AG04450 (cell line): ENCODE measurements at regions not wholly inside any gene's neighbourhood (a gene's known extent, or its start where the extent isn't known, plus 50 kb on each side); places are given as distances from the start of the nearest gene placed in this dataset.

Source experiments
- CTCF ChIA-PET: fragments of 300-600, 350-600 bp; formaldehyde crosslinking; extraction: SDS; loops from one replicate; lab custom pipeline; 2022; ENCODE audit warnings: antibody characterized with exemption, inconsistent platforms; lab: Charles Lee
- POLR2A ChIA-PET: fragments of 350-600 bp; formaldehyde crosslinking; extraction: SDS; loops from one replicate; lab custom pipeline; 2021; ENCODE audit warnings: antibody characterized with exemption, inconsistent platforms; lab: Yijun Ruan, JAX
- DNase-seq: peaks from one replicate; pipeline ENCODE4 v3.0.0-alpha.2; 2011; ENCODE audit warnings: low read depth, low spot score
- H3K27ac ChIP-seq: one replicate; pipeline ENCODE4 v1.5.1; 2012; ENCODE audit warnings: low read depth, low read length, control low read depth
- H3K27me3 ChIP-seq: one replicate; pipeline ENCODE4 v1.6.0; 2012; ENCODE audit warnings: low read length; ENCODE audit not compliant: control insufficient read depth, insufficient read depth
- H3K4me3 ChIP-seq: 2 replicates; pipeline ENCODE4 v1.5.1; 2011; ENCODE audit warnings: mild to moderate bottlenecking, low read depth, low read length, control low read depth
- H3K9me3 ChIP-seq: 2 replicates; pipeline ENCODE4 v1.5.1; 2012; ENCODE audit warnings: low read length; ENCODE audit not compliant: control insufficient read depth, insufficient read depth
- TF ChIP-seq, protein P1 (sequence below): IDR thresholded peaks from 2 replicates; pipeline ENCODE4 v1.5.1; 2011; ENCODE audit warnings: low read depth, low read length, control low read depth, inconsistent platforms

DNA sequence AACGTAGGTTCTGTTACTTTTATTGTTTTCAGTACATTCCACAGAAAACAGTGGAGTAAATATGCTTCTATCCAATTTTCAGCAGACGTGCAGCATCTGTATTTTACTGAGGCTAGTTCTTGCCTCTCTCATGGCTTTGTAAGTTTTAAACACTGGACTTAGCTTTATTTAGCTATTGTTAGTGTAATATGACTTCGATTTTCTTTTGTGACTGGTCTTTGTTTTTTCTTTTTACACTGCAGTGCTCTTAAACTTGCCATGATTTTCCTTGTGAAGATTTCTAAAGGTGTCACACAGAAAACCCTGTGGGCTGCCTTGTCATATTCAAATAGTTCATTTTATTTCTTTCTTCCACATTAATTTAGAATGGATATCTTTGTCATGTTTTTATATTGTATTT lies 1234.9 kb upstream of the CITED2 start:
- Histone ChIP-seq H3K9me3 (peaks cover 9% of the 10 kb centered on the region; the same call in 1 of the 2 replicates), H3K27ac (no peak overlapping the region), H3K27me3 (no peaks in the 10 kb centered on the region), H3K4me3 (no peak overlapping the region)
- TF ChIP-seq, protein P1, sequence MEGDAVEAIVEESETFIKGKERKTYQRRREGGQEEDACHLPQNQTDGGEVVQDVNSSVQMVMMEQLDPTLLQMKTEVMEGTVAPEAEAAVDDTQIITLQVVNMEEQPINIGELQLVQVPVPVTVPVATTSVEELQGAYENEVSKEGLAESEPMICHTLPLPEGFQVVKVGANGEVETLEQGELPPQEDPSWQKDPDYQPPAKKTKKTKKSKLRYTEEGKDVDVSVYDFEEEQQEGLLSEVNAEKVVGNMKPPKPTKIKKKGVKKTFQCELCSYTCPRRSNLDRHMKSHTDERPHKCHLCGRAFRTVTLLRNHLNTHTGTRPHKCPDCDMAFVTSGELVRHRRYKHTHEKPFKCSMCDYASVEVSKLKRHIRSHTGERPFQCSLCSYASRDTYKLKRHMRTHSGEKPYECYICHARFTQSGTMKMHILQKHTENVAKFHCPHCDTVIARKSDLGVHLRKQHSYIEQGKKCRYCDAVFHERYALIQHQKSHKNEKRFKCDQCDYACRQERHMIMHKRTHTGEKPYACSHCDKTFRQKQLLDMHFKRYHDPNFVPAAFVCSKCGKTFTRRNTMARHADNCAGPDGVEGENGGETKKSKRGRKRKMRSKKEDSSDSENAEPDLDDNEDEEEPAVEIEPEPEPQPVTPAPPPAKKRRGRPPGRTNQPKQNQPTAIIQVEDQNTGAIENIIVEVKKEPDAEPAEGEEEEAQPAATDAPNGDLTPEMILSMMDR = no peak
- ChIA-PET CTCF (no interaction called here), POLR2A (no interaction called here)
- DNase-seq = no peak

DNA sequence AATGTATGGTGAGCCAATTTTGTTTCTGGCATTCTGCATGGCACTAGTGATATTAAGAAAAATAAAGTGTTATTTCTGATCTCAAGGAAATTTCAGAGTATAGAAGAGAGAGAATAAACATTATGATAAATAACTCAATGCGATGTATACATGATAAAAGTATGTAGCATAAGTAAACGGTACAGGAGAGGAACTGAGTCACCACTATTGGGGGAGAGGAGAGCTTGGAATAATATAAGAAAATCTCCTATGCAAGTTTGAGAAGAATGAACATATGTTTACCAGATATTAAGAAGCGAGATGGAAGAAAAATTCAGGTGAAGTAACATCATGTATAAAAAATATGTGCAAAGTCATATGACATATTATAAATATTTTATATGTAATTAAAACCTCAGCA lies 1230.3 kb upstream of the CITED2 start:
- CTCF ChIA-PET = no interaction called here
- DNase-seq = no peak
- POLR2A ChIA-PET = no interaction called here
- no peak overlapping the region for H3K27ac ChIP-seq
- no peak overlapping the region for H3K4me3 ChIP-seq
- TF ChIP-seq, protein P1 = no peak
- peaks cover 9% of the 10 kb centered on the region; the same call in 1 of the 2 replicates for H3K9me3 ChIP-seq
- no peaks in the 10 kb centered on the region for H3K27me3 ChIP-seq

DNA sequence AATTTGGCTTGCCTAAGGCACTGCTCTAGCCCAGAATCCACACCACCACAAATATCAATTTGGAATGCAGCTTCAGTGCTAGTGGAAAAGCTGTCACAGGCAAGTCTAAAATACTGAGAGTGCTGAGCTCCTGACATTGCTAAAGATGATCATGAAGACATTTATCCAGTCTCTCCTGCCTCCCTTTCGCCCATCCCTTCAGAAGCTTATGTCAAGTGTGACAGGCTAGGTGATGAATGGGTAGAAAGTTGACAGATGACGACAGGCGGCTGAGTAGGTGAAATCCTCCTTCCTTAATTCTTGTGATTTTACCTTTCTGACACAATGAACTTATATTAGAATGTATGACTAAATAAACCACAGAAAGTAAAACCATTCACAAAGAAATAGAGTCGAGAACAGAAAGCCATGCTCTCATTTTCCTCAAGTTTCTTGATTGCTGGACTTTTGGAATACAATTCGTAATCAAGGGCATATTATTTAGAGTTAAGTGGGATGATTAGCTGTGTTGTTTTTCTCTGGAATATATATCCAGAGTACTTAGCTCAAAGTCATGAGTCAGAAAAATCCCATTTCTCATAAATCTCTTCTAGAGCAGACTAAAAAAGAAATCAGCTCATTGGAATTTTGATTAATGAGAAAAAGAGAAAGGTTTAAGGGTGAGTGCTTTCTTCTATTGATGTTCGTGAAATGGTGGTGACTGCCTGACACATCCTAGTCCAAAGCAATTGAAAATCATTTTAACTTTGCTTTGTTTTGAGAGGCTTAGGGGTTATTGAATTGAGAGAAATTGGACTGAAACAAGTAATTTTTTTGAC lies 1228.2 kb upstream of the CITED2 start:
- no peak overlapping the region for H3K4me3 ChIP-seq
- CTCF ChIA-PET = no interaction called here
- POLR2A ChIA-PET = no interaction called here
- H3K27ac ChIP-seq = no peak overlapping the region
- H3K27me3 ChIP-seq = no peaks in the 10 kb centered on the region
- no peak for DNase-seq
- TF ChIP-seq, protein P1 = no peak
- peaks cover 6% of the 10 kb centered on the region; the same call in 1 of the 2 replicates for H3K9me3 ChIP-seq

DNA sequence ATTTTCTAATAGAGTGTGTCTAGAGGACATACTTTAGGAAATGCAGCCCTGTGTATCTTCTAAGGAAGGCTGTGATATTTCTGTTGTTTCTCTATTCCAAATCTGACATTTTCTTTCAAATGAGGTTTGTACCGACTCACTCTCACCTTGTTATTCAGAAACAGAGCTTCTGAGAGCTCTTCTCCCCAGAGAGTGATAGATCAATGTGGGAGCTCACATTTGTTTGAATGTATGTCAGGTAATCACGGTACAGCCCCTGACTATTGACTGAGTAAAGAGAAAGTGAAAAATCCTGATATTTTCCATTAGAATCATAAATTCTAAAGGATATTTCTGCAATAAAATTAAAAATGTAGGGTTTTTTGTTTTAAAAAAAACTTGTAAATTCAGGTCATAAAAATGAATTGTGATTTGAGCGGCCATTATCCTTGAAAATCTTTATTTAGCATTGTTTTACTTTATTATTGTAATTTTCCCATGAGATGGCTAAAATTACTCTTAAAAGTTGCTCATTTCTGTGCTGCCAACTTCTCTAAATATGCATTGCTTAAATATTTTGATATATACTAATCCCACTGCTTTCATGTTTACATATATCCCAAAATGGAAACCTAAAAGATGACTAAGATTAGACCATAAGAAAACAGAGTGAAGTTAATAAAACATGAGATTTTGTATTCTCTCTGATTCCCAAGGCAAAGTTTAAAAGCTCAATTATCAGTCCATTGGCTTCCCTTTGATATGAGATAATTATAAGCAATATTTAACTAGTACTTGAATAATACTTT lies 1226.8 kb upstream of the CITED2 start:
- ChIA-PET POLR2A (no interaction called here), CTCF (interaction anchor here (0.6 to 1.5 kb wide), 3 partner anchors 62 to 1062 kb away, joined by 3 to 4 read pairs (median 3); no protein-coding TSS in a partner anchor)
- Histone ChIP-seq H3K27me3 (no peaks in the 10 kb centered on the region), H3K27ac (no peak overlapping the region), H3K9me3 (peaks cover 4% of the 10 kb centered on the region; the same call in 1 of the 2 replicates), H3K4me3 (no peak overlapping the region)
- no peak for DNase-seq
- TF ChIP-seq, protein P1 = no peak

DNA sequence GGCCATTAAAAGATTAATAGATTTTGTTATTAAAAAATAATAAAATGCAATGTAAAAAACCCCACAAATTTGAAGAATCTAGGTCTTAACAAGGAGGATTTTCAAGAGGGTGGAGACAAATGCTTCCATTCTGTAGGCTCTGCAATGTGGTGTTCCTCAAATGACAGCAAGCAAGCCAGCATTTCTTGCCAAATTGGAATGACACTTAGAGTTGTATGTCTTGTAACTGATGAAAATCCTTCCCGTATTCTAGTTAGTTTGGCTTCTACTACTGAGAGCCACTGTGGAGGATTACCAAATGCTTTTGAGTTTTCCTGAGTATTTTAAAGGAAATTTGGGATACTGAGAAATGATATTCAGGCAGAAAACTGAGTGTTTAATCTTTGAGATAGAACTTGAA lies 1225.5 kb upstream of the CITED2 start:
- DNase-seq = no peak
- Histone ChIP-seq H3K9me3 (no peaks in the 10 kb centered on the region), H3K27ac (no peak overlapping the region), H3K4me3 (no peak overlapping the region), H3K27me3 (no peaks in the 10 kb centered on the region)
- ChIA-PET POLR2A (no interaction called here), CTCF (interaction anchor here (0.6 to 1.5 kb wide), 2 partner anchors 61 to 963 kb away, joined by 3 read pairs; no protein-coding TSS in a partner anchor)
- TF ChIP-seq, protein P1 = no peak
